Panc1 (cell line): ENCODE measurements at regions not wholly inside any gene's neighbourhood (a gene's known extent, or its start where the extent isn't known, plus 50 kb on each side); places are given as distances from the start of the nearest gene placed in this dataset.

Source experiments
- CTCF ChIP-seq: fragments of 450-650 bp; IDR thresholded peaks from 2 replicates; pipeline ENCODE4 v1.5.1; 2017; ENCODE audit warnings: mild to moderate bottlenecking
- POLR2AphosphoS5 ChIP-seq: IDR thresholded peaks from 2 replicates; pipeline ENCODE4 v1.6.1; 2012; ENCODE audit warnings: mild to moderate bottlenecking, low read depth, low read length, moderate library complexity
- REST ChIP-seq, 2 experiments: IDR thresholded peaks; 2 replicates each; pipeline ENCODE4 v1.6.1; 2011 to 2012; ENCODE audit warnings: low read depth in 2 of 2, control low read depth in 1 of 2, low read length in 1 of 2, mild to moderate bottlenecking in 1 of 2, moderate library complexity in 1 of 2; ENCODE audit not compliant: insufficient read depth in 1 of 2
- SIN3A ChIP-seq: IDR thresholded peaks from 2 replicates; pipeline ENCODE4 v1.6.1; 2012; ENCODE audit warnings: low read depth, mild to moderate bottlenecking, low read length, moderate library complexity, borderline replicate concordance; ENCODE audit not compliant: insufficient read depth

GRCh38 chr1:48062353-48062752, 65.2 kb upstream of the TRABD2B start:
- TF ChIP-seq POLR2AphosphoS5 (no peak), CTCF (no peak), SIN3A (no peak), REST (IDR thresholded peaks at IDR 0.05; ENCODE audit: insufficient read depth in 1 of 2, low read depth in 2 of 2, low read length in 1 of 2) (no peak)
